Stimulated activated CD4-positive, alpha-beta T cell treated with anti-CD3 and anti-CD28 coated beads, Interleukin-1b, Interleukin-23, amount 100 ng/mL, for 1 hour (primary cell): ENCODE measurements at regions not wholly inside any gene's neighbourhood (a gene's known extent, or its start where the extent isn't known, plus 50 kb on each side); places are given as distances from the start of the nearest gene placed in this dataset.
"Not testable (repeated sequence)": the region's sequence is repeated elsewhere in the genome, so short reads cannot be mapped to it uniquely, and the experiment has no call there.

Experiments used
- DNase-seq, 2 donors: peaks; one replicate each; pipeline ENCODE4 v3.0.0-alpha.2; 2020; ENCODE audit warnings: low read depth in 2 of 2

GRCh38 chr5:167843881-167844572, 447.4 kb upstream of the WWC1 start:
- DNase-seq = no peak

- no peak for DNase-seq
Measured at GRCh38 chr5:167845952-167846351, 445.5 kb upstream of the WWC1 start.

- DNase-seq = no peak
Measured at GRCh38 chr5:167849874-167850273, 441.6 kb upstream of the WWC1 start.

GRCh38 chr5:167850911-167851310, 440.5 kb upstream of the WWC1 start:
- no peak for DNase-seq

GRCh38 chr5:167851416-167851815, 440.0 kb upstream of the WWC1 start:
- no peak for DNase-seq

GRCh38 chr5:167852515-167852914, 438.9 kb upstream of the WWC1 start:
- no peak for DNase-seq

- no peak for DNase-seq
Measured at GRCh38 chr5:167853421-167853820, 438.0 kb upstream of the WWC1 start.

- no peak for DNase-seq
Measured at GRCh38 chr5:167855818-167856217, 435.6 kb upstream of the WWC1 start.

- no peak for DNase-seq
Measured at GRCh38 chr5:167857321-167857720, 434.1 kb upstream of the WWC1 start.

- DNase-seq = not testable (repeated sequence)
Measured at GRCh38 chr5:167858186-167858855, 433.1 kb upstream of the WWC1 start.

GRCh38 chr5:167861129-167861927, 430.1 kb upstream of the WWC1 start:
- no peak for DNase-seq

GRCh38 chr5:167861928-167862426, 429.5 kb upstream of the WWC1 start:
- no peak for DNase-seq

- DNase-seq = no peak
Measured at GRCh38 chr5:167863883-167864282, 427.6 kb upstream of the WWC1 start.

GRCh38 chr5:167864801-167865200, 426.6 kb upstream of the WWC1 start:
- no peak for DNase-seq

GRCh38 chr5:167866797-167867196, 424.6 kb upstream of the WWC1 start:
- DNase-seq = no peak

- no peak for DNase-seq
Measured at GRCh38 chr5:167867281-167867680, 424.2 kb upstream of the WWC1 start.

GRCh38 chr5:167869125-167869524, 422.3 kb upstream of the WWC1 start:
- no peak for DNase-seq

- DNase-seq = no peak
Measured at GRCh38 chr5:167870055-167870454, 421.4 kb upstream of the WWC1 start.

- no peak for DNase-seq
Measured at GRCh38 chr5:167871091-167871490, 420.4 kb upstream of the WWC1 start.

- DNase-seq = no peak
Measured at GRCh38 chr5:167872791-167873190, 418.7 kb upstream of the WWC1 start.

GRCh38 chr5:167877114-167877722, 414.2 kb upstream of the WWC1 start:
- DNase-seq = no peak

- DNase-seq = no peak
Measured at GRCh38 chr5:167877924-167878323, 413.5 kb upstream of the WWC1 start.
